Ascending aorta (tissue), 2 donors: ENCODE measurements at regions not wholly inside any gene's neighbourhood (a gene's known extent, or its start where the extent isn't known, plus 50 kb on each side); places are given as distances from the start of the nearest gene placed in this dataset.

Source experiments
- DNase-seq, 2 donors: peaks; one replicate each; pipeline ENCODE4 v3.0.0-alpha.2; 2019; ENCODE audit warnings: low spot score in 2 of 2
- H3K27ac ChIP-seq, 2 donors: fragments of 200-600 bp; sonication (generic); one replicate each; pipeline ENCODE4 v1.5.1; 2016 to 2017; ENCODE audit warnings: mild to moderate bottlenecking in 1 of 2
- H3K27me3 ChIP-seq: fragments of 200-600 bp; sonication (generic); one replicate; pipeline ENCODE4 v1.5.1; 2017
- H3K36me3 ChIP-seq, 2 donors: fragments of 200-600 bp; sonication (generic); one replicate each; pipeline ENCODE4 v1.5.1; 2016
- H3K4me1 ChIP-seq, 2 donors: fragments of 200-600 bp; sonication (generic); one replicate each; pipeline ENCODE4 v1.5.1; 2016 to 2017; ENCODE audit warnings: mild to moderate bottlenecking in 1 of 2
- H3K4me3 ChIP-seq, 2 donors: fragments of 200-600 bp; sonication (generic); one replicate each; pipeline ENCODE4 v1.5.1; 2016 to 2017; ENCODE audit warnings: mild to moderate bottlenecking in 1 of 2
- H3K9me3 ChIP-seq, 2 donors: fragments of 200-600 bp; sonication (generic); one replicate each; pipeline ENCODE4 v1.5.1; 2016
- intact Hi-C: fragments of 100-400 bp; cut with DNase I; formaldehyde crosslinking; loops from one replicate; pipeline ENCODE4 v1.15.1; 2023
- TF ChIP-seq, protein P1 (sequence below), 3 experiments: fragments of 200-600 bp in 2 of 3; fragments of 450-650 bp in 1 of 3; sonication (generic) in 2 of 3; IDR thresholded peaks; one replicate each; pipeline ENCODE4 v1.5.1; 2016 to 2019; ENCODE audit warnings: antibody characterized with exemption in 3 of 3, mild to moderate bottlenecking in 1 of 3, moderate library complexity in 1 of 3

DNA sequence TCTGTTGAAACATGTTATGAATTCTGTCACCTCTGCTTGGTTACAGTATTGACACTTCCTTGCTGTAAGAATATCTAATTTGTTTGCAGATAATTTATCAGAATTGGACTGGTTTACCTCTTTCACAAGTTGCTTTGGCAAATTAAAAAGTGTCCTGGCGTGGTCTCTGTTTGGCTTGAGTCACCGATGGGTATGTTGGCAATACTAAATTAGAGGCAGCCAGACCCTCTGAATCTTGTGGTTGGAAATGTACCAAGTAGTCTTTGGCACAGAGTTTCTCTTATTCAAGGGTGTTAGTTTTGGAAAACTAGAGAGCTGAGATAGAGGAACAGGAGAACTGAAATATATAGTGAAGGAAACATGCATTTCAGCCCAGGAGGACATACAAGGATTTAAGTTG lies 521.1 kb upstream of the MGAT4C start:
- H3K4me1 ChIP-seq = peaks cover 0 to 10% of the 10 kb centered on the region in 2 donors
- no peak overlapping the region for H3K27ac ChIP-seq
- no peaks in the 10 kb centered on the region for H3K9me3 ChIP-seq
- no peaks in the 10 kb centered on the region for H3K36me3 ChIP-seq
- TF ChIP-seq, protein P1, sequence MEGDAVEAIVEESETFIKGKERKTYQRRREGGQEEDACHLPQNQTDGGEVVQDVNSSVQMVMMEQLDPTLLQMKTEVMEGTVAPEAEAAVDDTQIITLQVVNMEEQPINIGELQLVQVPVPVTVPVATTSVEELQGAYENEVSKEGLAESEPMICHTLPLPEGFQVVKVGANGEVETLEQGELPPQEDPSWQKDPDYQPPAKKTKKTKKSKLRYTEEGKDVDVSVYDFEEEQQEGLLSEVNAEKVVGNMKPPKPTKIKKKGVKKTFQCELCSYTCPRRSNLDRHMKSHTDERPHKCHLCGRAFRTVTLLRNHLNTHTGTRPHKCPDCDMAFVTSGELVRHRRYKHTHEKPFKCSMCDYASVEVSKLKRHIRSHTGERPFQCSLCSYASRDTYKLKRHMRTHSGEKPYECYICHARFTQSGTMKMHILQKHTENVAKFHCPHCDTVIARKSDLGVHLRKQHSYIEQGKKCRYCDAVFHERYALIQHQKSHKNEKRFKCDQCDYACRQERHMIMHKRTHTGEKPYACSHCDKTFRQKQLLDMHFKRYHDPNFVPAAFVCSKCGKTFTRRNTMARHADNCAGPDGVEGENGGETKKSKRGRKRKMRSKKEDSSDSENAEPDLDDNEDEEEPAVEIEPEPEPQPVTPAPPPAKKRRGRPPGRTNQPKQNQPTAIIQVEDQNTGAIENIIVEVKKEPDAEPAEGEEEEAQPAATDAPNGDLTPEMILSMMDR (IDR thresholded peaks at IDR 0.05) = no peak
- no peaks in the 10 kb centered on the region for H3K27me3 ChIP-seq
- intact Hi-C loops = no loop called here
- H3K4me3 ChIP-seq = no peak overlapping the region
- DNase-seq = no peak

DNA sequence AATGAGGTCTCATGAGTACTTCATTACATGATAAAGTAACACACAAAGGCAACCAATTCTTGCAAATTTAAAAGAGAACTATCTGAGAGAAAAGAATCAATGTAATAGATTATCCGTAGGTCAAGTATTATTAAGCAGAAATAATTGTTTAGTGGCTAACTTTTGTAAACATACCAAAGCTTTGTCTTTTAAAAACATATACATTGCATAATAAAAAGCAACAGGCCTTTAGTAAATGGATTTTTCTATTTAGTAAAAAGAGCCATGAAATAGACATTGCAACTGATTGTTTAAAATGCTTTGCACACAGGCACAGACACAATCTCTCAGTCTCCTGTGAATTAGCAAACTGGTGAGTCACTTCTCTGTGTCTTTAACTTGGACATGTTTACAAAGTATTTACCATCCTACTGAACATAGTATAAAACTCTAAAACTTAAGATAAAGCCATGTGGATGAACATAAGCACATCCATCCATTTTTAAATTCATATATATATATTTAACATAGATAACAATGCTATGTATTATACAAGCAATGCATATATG lies 518.7 kb upstream of the MGAT4C start:
- no peak for DNase-seq
- intact Hi-C loops = no loop called here
- H3K4me1 ChIP-seq = peaks cover 0 to 10% of the 10 kb centered on the region in 2 donors
- no peak overlapping the region for H3K4me3 ChIP-seq
- no peaks in the 10 kb centered on the region for H3K9me3 ChIP-seq
- TF ChIP-seq, protein P1 (IDR thresholded peaks at IDR 0.05) = no peak
- no peaks in the 10 kb centered on the region for H3K36me3 ChIP-seq
- no peak overlapping the region for H3K27ac ChIP-seq
- no peaks in the 10 kb centered on the region for H3K27me3 ChIP-seq

GRCh38 chr12:86772696-86773095 lies 516.5 kb upstream of the MGAT4C start:
- H3K27me3 ChIP-seq = no peaks in the 10 kb centered on the region
- intact Hi-C loops = no loop called here
- no peak overlapping the region for H3K27ac ChIP-seq
- H3K4me1 ChIP-seq = peaks cover 0 to 6% of the 10 kb centered on the region in 2 donors
- no peaks in the 10 kb centered on the region for H3K9me3 ChIP-seq
- H3K36me3 ChIP-seq = no peaks in the 10 kb centered on the region
- no peak for DNase-seq
- TF ChIP-seq, protein P1 (IDR thresholded peaks at IDR 0.05) = no peak
- H3K4me3 ChIP-seq = no peak overlapping the region

DNA sequence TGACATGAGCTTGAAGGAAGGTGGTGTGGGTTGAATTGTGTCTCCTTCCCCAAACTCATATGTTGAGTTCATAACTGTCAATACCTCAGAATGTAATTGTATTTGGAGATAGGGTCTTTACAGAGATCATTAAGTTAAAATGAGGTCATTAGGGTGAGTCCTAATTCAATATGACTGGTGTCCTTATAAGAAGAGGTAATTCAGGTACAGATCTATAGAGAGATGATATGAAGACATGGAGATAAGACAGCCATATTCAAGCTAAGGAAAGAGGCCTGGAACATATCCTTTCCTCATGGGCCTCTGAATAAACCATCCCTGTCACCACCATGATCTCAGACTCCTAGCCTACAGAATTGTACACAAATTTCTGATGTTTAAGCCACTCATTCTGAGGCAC lies 514.7 kb upstream of the MGAT4C start:
- no peak for DNase-seq
- TF ChIP-seq, protein P1 (IDR thresholded peaks at IDR 0.05) = no peak
- Histone ChIP-seq H3K9me3 (no peaks in the 10 kb centered on the region), H3K4me1 (no peaks in the 10 kb centered on the region), H3K36me3 (no peaks in the 10 kb centered on the region), H3K27me3 (no peaks in the 10 kb centered on the region), H3K27ac (no peak overlapping the region), H3K4me3 (no peak overlapping the region)
- intact Hi-C loops = no loop called here

GRCh38 chr12:86748894-86749293 lies 492.7 kb upstream of the MGAT4C start:
- Histone ChIP-seq H3K4me3 (no peak overlapping the region), H3K36me3 (no peaks in the 10 kb centered on the region), H3K27ac (no peak overlapping the region), H3K4me1 (no peaks in the 10 kb centered on the region), H3K9me3 (no peaks in the 10 kb centered on the region), H3K27me3 (no peaks in the 10 kb centered on the region)
- no peak for DNase-seq
- intact Hi-C loops = no loop called here
- TF ChIP-seq, protein P1 (IDR thresholded peaks at IDR 0.05) = no peak
